ENCODE measurements at regions not wholly inside any gene's neighbourhood (a gene's known extent, or its start where the extent isn't known, plus 50 kb on each side); places are given as distances from the start of the nearest gene placed in this dataset.
A peak's percentile ranks its signal among the peaks of the same experiment; 100 is the strongest.
"Not testable (repeated sequence)": the region's sequence is repeated elsewhere in the genome, so short reads cannot be mapped to it uniquely, and the experiment has no call there.

DNA sequence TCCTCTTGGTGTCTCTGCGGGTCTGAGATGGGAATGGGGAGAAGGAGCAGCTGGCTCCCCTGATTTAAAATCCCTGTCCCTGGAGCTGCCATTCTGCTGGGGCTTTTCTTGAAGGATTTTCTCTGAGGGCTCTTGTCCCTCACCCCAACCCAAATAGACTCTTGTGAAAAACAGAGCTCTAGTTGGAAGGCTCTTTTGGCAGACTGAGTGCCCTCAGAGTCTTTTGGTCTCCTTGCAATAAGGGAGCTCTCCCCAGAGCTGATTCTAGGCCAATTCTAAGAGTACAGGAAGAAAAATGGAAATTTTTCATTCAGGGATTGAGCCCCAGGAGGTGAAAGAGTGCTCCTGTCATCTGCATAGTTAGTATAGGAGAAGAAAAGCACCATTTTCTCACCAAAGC is 238.3 kb downstream of the COG6 start:
- DNase-seq (ENCODE audit: low read depth), result no peak

DNA sequence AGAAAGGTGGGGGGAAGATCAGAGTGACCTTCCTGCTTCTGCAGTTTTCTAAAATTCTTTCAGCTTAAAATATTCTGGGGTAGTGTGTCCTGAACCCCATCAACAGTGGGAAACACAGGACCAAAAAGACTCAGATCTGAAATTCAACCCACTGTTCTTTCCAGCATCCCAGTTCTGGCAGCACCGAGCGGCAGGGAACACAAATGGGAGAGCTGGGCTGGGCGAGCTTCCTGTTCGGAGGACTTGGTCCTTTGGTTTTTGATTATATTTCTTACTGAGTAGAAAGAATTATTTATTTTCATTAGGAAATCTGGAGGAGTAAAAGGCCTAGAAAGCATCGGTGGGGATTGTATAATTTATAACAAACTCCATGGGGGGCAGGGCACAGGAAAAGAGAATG is 239.1 kb downstream of the COG6 start:
- DNase-seq (ENCODE audit: low read depth), result no peak

DNA sequence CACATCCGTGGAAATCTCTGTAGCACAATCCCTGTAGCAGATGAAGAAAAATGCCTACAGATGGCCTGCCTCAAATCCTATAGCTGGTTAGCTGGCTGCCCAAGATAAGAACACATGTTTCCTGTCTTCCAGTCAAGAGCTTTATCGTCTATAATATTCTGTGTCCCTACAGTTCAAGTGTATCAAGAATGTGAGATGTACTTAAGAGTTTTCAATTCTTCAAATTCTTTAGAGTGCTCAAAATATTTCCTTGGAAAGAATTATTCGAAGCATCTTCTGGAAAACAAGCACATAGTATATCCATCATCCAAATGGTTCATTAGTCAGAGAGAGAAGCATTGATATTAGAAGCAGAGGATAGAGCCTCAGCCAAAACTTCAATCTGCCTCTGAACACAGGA is 239.8 kb downstream of the COG6 start:
- DNase-seq (ENCODE audit: low read depth), result no peak

DNA sequence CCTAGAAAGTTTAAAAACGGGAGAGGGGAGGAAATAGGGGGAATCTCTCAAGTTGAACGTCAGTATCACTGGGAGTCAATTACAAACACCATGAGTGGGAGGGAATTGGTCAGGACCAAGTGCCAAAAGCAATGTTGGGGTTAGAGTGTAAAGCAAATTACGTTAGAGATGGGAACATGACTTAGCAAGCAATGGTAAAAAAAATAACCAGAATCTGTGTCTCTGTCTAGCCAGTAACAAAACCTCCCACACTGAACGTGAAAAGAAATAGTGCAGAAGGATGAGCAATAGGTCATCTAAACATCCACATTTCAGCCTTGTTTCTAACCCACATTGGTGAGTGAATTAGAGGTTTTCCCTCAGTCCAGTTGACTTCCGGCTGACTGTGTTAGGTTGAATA is 242.2 kb downstream of the COG6 start:
- no peak for DNase-seq (ENCODE audit: low read depth)

DNA sequence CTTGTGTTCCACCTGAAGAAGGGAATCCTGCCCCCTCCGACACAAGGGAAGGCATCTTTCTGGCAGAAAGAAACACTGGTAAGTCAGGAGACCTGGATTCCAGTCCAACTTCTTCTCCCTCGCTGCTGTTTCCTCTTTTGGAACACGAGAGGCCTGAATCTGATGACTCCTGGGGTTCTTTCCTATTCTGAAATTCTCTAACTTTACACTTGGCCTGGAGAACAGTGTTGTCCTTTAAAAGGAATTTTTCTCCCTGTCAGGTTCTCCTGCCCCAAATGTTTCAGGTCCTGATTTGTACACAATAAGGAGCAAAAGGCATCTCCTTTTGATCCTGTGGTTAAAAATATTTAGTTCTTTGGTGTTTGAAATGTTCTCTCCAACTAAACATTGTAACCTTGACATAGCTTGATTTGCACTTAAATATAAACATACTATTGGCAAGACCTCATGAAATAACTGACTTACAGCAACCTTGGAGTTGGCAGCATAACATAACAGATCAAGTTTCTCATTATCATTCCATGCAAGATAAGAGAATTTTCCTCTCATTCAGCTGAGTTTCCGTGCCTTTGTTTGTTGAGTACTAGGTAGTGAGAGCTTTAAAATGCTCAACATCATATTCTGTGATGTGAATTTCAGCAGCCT is 244.8 kb downstream of the COG6 start:
- peak; percentile 33 for DNase-seq (ENCODE audit: low read depth)

DNA sequence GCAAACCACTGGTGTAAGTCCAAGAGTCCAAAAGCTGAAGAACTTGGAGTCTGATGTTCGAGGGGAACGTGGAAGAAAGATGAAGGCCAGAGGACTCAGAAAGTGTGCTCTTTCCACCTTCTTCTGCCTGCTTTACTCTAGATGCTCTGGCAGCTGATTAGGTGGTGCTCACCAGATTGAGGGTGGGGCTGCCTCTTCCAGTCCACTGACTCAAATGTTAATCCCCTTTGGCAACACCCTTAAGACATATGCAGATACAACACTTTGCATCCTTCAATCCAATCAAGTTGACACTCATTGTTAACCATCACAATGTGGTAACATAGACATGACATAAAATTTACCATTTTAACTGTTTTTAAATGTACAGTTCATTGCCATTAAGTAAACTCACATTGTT is 249.5 kb downstream of the COG6 start:
- no peak for DNase-seq (ENCODE audit: low read depth)

DNA sequence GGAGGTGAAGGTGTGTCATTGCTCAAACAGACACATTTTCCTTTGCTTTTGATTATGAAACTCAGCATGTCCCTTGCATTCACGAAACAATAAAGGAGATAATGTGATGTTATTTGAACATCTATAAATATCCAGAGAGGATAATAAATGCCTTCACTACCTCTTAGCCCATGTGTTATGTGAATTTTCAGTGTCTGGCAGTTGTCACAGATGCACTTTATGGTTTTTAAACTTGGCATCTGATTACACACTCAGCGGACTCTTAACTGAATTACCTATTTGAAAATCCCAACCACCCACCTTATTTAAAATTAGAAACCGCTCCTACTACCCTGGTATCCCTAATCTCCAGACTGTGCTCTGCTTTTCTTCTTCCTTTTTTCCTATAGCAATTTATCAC is 254.2 kb downstream of the COG6 start:
- no peak for DNase-seq (ENCODE audit: low read depth)

DNA sequence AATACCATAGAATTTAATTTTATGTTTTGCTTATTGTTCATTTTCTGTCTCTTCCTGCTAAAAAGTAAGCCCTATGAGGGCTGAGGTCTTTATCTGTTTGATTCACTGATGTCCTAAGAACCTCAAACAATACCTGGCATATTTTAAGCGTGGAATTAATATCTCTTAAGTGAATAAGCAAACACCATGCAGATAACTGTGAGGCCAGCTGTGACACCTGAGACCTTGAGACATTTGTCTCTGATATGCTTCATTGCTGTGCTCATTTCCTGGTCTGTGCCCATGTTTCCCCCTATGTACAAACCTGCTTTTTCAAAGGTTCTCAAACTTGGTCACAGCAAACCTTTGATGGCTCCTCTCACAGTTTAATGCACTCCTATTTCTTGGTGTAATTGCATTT is 254.6 kb downstream of the COG6 start:
- DNase-seq (ENCODE audit: low read depth), result no peak

DNA sequence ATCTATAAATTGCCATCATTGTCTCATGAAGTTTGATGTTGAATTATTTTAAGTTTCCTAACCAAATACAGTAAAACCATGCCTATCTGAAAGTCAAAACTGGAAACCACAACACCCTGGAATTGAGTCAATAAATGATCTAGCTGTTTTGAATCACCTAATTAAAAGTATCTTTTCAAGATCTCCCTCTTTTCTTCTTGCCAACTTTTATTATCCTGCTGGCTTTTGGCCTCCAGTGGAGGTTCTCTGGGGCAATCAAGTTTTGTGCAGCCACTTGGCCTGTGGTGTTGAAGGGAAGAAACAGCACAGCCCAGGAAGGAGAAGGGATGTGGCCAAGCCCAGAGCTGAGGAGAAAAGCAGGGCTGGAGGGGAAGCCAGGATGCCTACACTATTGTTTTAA is 255.4 kb downstream of the COG6 start:
- peak; percentile 17 for DNase-seq (ENCODE audit: low read depth)

DNA sequence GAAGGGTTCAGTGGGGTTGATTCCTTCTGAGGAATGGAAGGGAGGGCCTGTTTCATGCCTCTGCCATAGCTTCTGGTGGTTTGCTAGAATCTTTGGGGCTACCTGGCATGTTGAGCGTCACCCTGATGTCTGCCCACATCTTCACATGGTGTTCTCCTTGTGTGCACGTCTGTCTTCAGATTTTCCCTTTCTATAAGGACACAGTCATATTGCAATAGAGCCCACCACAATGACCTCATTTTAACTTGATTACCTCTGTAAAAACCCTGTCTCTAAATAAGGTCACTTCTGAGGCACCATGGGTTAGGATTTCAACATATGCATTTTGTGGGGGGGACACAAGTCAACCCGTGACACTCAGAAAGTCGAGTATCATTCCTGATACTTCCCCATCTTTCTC is 257.9 kb downstream of the COG6 start:
- DNase-seq (ENCODE audit: low read depth), result no peak

DNA sequence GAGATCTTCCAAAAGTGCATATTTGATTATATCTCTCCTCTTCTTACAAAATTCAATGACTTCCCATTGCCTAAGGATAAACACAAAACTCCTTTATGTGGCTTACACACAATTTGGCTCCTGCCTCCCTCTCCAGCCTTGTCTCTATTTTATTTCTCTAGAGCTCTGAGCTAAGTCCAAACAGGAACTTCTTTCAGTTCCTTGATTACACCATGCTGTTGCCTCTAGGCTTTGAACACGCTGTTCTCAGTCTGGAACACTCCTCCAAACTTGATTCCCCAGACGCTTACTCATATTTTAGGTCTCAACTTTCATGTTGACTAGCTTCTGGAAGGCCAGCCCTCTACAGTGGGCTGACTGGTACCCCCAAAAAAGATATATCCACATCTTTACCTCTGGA is 258.5 kb downstream of the COG6 start:
- DNase-seq (ENCODE audit: low read depth), result peak; percentile 60

DNA sequence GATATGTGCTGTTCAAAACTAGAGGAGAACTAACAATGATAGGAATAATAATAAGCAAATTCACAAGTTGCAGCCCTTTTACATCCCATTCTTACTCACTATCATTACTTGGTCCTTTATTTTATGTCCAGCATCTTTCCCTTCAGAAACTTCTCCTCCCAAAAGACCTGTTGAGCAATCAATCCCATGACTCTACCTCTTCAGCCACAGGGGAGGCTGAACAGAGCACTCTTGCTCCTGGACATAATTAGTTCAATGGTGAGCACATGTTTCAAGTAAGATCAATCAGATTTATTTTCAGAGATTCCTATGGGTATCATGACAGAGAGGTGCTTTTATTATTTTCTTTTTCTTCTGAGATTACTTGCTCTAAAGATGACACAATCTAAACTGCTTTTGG is 260.0 kb downstream of the COG6 start:
- no peak for DNase-seq (ENCODE audit: low read depth)

DNA sequence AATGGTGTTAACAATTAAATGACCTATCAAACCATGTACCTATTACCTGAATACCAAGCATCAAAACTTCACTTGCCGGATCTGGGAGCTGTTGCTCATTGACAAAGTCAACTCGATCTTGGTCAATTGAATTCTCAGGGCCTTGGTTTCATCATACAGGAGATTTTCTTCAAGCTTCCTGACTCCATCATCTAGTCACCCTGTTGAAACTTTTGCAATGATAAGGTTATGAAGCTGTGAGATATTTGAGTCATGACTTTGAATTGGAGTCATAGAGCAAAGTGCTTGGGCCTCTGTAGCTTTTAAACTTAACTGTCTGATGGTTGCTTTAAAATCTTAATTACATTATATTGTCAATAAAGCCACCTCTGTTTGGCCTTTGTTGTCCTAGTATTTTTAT is 260.9 kb downstream of the COG6 start:
- DNase-seq (ENCODE audit: low read depth), result no peak

DNA sequence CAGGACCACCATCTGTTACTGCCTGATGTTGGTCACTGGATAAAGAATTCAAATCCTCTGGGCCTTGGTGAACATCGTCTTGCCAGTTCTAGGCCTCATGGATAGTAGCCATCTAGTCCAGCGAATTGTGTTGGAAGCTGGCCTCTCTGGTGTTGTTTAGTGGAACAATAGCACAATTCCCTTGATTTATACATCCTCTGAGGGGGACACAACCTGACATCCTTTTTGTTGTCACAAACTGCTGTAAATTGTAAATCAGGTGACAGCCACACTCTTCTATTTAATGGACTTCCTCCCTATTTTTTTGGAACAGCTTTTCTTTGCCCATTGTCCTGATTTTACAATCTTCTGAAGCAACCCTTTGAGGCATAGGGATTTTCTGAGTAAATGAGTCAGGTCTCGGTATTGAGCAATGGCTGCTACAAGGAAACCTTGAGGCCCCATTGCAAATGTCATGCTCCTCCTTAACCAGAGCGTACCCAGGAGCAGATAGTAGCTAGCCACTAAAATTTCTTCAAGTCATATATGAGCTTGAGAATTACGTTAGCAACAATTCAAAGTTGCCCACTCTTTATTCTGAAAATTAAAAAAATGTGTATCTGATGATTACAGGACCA is 263.3 kb downstream of the COG6 start:
- DNase-seq (ENCODE audit: low read depth), result no peak

DNA sequence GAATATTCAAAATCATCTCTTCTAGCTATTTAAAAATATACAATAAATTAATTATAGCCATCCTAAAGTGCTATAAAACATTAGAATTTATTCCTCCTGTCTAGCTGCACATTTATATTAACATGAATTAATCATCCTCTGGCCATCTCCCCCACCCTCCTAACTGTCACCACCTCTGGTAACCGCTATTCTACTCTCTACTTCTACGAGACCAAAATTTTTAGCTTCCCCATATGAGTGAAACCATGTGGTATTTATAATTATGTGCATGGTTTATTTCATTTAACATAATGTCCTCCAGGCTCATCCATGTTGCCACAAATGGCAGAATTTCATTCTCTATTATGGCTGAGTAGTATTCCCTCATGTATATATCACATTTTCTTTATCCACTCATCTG is 265.2 kb downstream of the COG6 start:
- DNase-seq (ENCODE audit: low read depth), result no peak

DNA sequence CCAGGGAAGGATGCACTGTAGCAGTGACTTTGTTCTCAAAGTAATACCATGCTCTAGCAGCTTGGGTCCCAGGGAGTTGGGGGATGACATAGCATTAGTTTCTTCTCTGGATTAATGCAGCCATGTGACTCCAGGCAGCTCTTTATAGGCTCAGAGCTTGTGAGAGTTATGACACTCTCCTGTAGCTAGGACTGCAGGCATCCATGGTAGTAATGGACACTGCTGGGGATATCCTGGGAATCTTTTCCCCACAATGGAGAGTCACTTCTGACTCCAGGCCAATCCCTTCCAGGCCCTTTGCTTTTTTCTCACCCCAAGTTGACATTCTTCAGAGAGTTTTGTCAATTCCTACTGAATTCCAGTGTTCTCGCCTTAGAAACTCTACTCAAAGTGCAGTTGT is 270.9 kb downstream of the COG6 start:
- DNase-seq (ENCODE audit: low read depth), result no peak

DNA sequence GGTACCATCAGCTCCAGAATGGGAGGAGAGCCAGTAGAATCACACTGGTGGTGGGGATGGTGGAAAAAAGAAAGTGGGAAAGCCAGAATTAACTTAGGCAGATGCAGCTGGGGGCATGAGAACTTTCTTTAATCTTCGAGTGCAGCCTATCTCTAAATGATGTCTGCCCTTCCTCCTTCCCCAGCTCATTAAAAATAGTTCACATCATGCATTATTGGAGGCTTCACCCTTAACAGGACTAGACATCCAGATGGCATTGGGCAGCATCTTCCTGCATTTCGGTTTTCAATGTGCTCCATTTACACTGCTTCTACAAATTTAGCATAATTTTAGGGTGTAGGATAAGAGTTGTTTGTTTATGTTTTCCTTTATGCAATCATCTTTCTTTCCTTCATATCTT is 272.8 kb downstream of the COG6 start:
- DNase-seq (ENCODE audit: low read depth), result no peak

DNA sequence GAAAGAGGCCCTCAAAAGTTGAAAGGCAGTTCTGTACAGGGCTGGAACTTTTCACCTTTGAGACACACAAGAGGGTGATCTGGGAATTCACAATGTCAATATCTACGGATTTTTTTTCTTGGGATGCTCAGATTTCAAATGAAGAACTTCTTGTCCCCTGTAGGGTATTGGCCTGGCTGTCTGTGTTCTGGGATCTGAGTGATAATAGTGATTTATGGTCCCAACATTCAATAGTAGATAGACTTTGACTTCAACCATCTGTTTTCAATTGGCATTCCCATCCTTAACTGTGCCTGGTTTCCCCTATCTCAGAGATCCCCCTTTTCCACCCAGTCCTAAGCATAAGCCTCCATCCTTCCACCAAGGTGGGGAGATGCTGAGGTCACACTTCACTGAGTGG is 274.1 kb downstream of the COG6 start:
- no peak for DNase-seq (ENCODE audit: low read depth)

DNA sequence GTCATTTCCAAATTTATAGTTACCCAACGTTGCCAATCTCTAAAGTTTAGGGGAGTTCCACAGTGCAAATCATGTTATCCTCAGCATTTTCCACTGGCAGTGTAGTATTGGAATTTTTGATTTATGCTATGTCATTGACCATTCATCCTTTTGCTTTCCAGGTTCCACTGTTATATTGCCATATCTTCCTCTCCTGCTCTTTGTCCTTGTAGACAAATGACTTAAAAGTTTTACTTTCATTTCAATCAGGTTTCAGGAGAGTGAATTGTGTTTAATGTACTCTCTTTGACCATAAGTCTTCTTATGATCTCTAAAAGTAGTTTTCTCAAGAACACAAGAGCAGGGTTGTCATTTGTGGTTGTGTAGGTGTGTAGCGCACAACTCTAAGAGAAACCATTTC is 274.6 kb downstream of the COG6 start:
- DNase-seq (ENCODE audit: low read depth), result no peak

DNA sequence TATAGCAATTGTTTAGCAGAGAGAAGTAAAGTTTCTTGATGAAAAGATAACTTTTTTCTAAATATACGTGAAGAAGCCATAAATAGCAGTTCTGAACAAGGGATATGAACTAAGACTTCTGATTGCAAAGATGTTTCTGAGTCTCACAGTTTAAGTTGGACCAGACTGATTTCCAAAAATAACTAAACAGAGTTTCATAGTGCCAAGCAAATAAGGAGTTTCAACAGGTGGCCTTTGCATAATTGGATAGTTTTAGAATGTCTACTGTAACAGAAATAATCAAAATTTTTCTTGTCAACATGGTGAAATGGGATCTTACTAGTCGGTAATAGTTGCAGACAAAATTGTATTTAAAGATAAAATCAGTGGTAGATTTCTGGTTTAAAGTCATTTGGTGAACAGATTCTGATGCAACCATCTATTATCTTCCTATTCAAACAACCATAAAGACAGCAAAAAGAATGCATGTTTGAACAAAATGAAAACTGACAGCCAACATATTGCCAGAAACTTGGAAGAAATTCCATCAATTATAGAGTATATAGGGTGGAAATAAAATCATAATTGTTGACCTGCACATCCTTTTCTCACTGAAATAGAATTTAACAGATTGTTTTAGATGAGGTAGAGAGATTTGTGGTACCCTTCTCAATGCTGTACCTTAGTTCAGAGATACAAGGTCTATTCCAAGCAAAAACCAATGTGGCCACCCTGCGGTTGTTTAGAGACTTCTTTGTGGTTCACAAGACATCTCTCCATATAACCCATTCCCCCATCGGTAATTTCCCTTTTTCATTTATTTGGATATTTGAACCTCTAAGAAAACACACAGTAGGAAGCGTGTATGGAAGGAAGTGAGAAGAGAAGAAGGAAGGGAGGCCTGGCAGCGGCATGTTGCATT is 275.3 kb downstream of the COG6 start:
- no peak for DNase-seq (ENCODE audit: low read depth)

DNA sequence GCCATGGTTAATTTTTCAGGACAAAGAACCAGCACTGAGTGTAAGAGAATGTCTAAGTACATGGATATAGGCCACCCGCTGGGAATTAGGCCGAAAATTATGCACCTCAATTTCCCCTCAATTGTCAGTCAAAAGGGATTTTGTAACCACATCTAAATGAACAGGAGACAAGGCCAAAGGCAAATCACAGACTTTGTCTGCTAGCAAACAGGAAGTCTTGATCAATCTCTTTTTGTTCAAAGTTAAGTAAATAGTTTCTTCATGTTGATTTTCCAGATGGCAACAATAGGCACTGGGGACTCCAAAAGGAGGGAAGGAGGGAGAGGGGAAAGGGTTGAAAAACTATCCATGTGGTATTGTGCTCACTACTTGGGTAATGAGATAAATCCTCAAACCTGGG is 276.0 kb downstream of the COG6 start:
- no peak for DNase-seq (ENCODE audit: low read depth)

DNA sequence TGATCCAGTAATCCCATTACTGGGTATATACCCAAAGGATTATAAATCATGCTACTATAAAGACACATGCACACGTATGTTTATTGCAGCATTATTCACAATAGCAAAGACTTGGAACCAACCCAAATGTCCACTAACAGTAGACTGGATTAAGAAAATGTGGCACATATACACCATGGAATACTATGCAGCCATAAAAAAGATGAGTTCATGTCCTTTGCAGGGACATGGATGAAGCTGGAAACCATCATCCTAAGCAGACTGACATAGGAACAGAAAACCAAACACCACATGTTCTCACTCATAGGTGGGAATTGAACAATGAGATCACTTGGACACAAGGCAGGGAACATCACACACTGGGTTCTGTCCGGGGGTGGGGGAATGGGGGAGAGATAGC is 277.1 kb downstream of the COG6 start:
- not testable (repeated sequence) for DNase-seq (ENCODE audit: low read depth)

DNA sequence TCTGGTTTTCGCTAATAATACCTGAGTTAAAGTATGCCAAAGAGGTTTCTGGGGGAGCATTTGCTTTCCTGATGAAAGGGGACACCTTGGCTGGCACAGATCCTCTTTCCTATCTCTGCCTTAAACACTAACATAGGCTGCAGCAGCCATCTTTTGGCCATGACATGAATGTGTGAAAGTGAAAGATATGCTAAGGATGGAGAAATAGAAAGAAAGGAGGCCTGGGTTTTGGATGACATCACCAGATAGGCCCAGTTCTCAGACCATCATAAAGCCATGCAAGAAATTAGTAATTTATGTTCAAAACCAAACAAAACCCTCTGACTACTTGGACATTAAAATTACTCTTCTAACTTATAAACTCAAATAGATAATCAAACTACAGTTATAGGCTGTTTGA is 279.7 kb downstream of the COG6 start:
- no peak for DNase-seq (ENCODE audit: low read depth)

Measured in fibroblast of the conjunctiva (primary cell).